Activated CD4-positive, alpha-beta T cell treated with anti-CD3 and anti-CD28 coated beads, Interleukin-2, amount 10 ng/mL, durations not matched to agents 24 days and 14 days (primary cell): ENCODE measurements at regions not wholly inside any gene's neighbourhood (a gene's known extent, or its start where the extent isn't known, plus 50 kb on each side); places are given as distances from the start of the nearest gene placed in this dataset.
A peak's percentile ranks its signal among the peaks of the same experiment; 100 is the strongest.

Experiments
- DNase-seq: peaks from one replicate; pipeline ENCODE4 v3.0.0; 2022
- H3K27ac Mint-ChIP-seq: one replicate; pipeline ENCODE4 v1.8.0; 2022; ENCODE audit warnings: mild to moderate bottlenecking, mixed read lengths
- H3K27me3 Mint-ChIP-seq: one replicate; pipeline ENCODE4 v1.8.0; 2022; ENCODE audit warnings: mixed read lengths
- H3K36me3 Mint-ChIP-seq: one replicate; pipeline ENCODE4 v1.8.0; 2022; ENCODE audit warnings: low read depth, mild to moderate bottlenecking, mixed read lengths
- H3K4me1 Mint-ChIP-seq: one replicate; pipeline ENCODE4 v1.8.0; 2021; ENCODE audit warnings: mixed read lengths
- H3K4me3 Mint-ChIP-seq: one replicate; pipeline ENCODE4 v1.8.0; 2022; ENCODE audit warnings: mild to moderate bottlenecking, moderate library complexity, mixed read lengths
- H3K9me3 Mint-ChIP-seq: one replicate; pipeline ENCODE4 v1.8.0; 2021; ENCODE audit warnings: mixed read lengths
- intact Hi-C: fragments of 100-400 bp; cut with micrococcal nuclease; formaldehyde crosslinking; loops from one replicate; pipeline ENCODE4 v1.15.1; 2023

- H3K4me3 Mint-ChIP-seq = no peak overlapping the region
These were observed 150.2 kb downstream of the SMAD6 start for GRCh38 chr15:66852064-66852905.

GRCh38 chr15:66854012-66854965, 152.3 kb downstream of the SMAD6 start:
- no peak for DNase-seq
- H3K4me1 Mint-ChIP-seq = peaks cover 6% of the 10 kb centered on the region
- no peak overlapping the region for H3K4me3 Mint-ChIP-seq
- intact Hi-C loops = no loop called here
- H3K36me3 Mint-ChIP-seq = no peaks in the 10 kb centered on the region
- no peaks in the 10 kb centered on the region for H3K9me3 Mint-ChIP-seq
- H3K27ac Mint-ChIP-seq = no peak overlapping the region
- H3K27me3 Mint-ChIP-seq = peaks cover 23% of the 10 kb centered on the region

More at GRCh38 chr15:66852064-66852905, 150.2 kb downstream of the SMAD6 start:
- Mint-ChIP-seq H3K36me3 (no peaks in the 10 kb centered on the region), H3K27me3 (peaks cover 13% of the 10 kb centered on the region), H3K27ac (no peak overlapping the region), H3K4me1 (peaks cover 6% of the 10 kb centered on the region), H3K9me3 (no peaks in the 10 kb centered on the region)
- no peak for DNase-seq
- intact Hi-C loops = no loop called here

- no peak overlapping the region for H3K4me3 Mint-ChIP-seq
- no peak overlapping the region for H3K27ac Mint-ChIP-seq
- intact Hi-C loops = no loop called here
- H3K9me3 Mint-ChIP-seq = no peaks in the 10 kb centered on the region
- H3K36me3 Mint-ChIP-seq = no peaks in the 10 kb centered on the region
- peaks cover 6% of the 10 kb centered on the region for H3K4me1 Mint-ChIP-seq
- peaks cover 23% of the 10 kb centered on the region for H3K27me3 Mint-ChIP-seq
- no peak for DNase-seq
These were observed 153.0 kb downstream of the SMAD6 start for GRCh38 chr15:66855041-66855440.

- intact Hi-C loops = no loop called here
These were observed 155.7 kb downstream of the SMAD6 start for GRCh38 chr15:66857694-66858093.

GRCh38 chr15:66858423-66859207, 156.6 kb downstream of the SMAD6 start:
- H3K36me3 Mint-ChIP-seq = no peaks in the 10 kb centered on the region
- intact Hi-C loops = no loop called here
- peaks cover 2% of the 10 kb centered on the region for H3K4me1 Mint-ChIP-seq
- H3K4me3 Mint-ChIP-seq = no peak overlapping the region
- peaks cover 23% of the 10 kb centered on the region for H3K27me3 Mint-ChIP-seq
- no peak overlapping the region for H3K27ac Mint-ChIP-seq
- no peak for DNase-seq
- no peaks in the 10 kb centered on the region for H3K9me3 Mint-ChIP-seq

More at GRCh38 chr15:66857694-66858093, 155.7 kb downstream of the SMAD6 start:
- Mint-ChIP-seq H3K4me1 (peaks cover 3% of the 10 kb centered on the region), H3K4me3 (no peak overlapping the region), H3K27ac (no peak overlapping the region), H3K36me3 (no peaks in the 10 kb centered on the region), H3K27me3 (peaks cover 23% of the 10 kb centered on the region), H3K9me3 (no peaks in the 10 kb centered on the region)
- no peak for DNase-seq

- Mint-ChIP-seq H3K27me3 (peaks cover 23% of the 10 kb centered on the region), H3K4me3 (no peak overlapping the region), H3K4me1 (peaks cover 2% of the 10 kb centered on the region), H3K36me3 (no peaks in the 10 kb centered on the region), H3K27ac (no peak overlapping the region), H3K9me3 (no peaks in the 10 kb centered on the region)
- intact Hi-C loops = no loop called here
- DNase-seq = no peak
These were observed 157.7 kb downstream of the SMAD6 start for GRCh38 chr15:66859688-66860253.

GRCh38 chr15:66860844-66861243, 158.8 kb downstream of the SMAD6 start:
- intact Hi-C loops = no loop called here
- Mint-ChIP-seq H3K27me3 (peaks cover 21% of the 10 kb centered on the region), H3K27ac (no peak overlapping the region), H3K9me3 (no peaks in the 10 kb centered on the region), H3K4me1 (peaks cover 2% of the 10 kb centered on the region), H3K36me3 (no peaks in the 10 kb centered on the region), H3K4me3 (no peak overlapping the region)
- DNase-seq = no peak

GRCh38 chr15:66862111-66862939, 160.3 kb downstream of the SMAD6 start:
- H3K4me3 Mint-ChIP-seq = no peak overlapping the region
- H3K9me3 Mint-ChIP-seq = no peaks in the 10 kb centered on the region
- no peaks in the 10 kb centered on the region for H3K36me3 Mint-ChIP-seq
- DNase-seq = no peak
- H3K4me1 Mint-ChIP-seq = peaks cover 8% of the 10 kb centered on the region
- H3K27ac Mint-ChIP-seq = no peak overlapping the region
- H3K27me3 Mint-ChIP-seq = peaks cover 19% of the 10 kb centered on the region
- intact Hi-C loops = no loop called here

GRCh38 chr15:66862940-66863335, 160.9 kb downstream of the SMAD6 start:
- peaks cover 16% of the 10 kb centered on the region for H3K27me3 Mint-ChIP-seq
- no peaks in the 10 kb centered on the region for H3K36me3 Mint-ChIP-seq
- intact Hi-C loops = no loop called here
- H3K4me3 Mint-ChIP-seq = no peak overlapping the region
- DNase-seq = peak; percentile 93
- H3K27ac Mint-ChIP-seq = no peak overlapping the region
- no peaks in the 10 kb centered on the region for H3K9me3 Mint-ChIP-seq
- peaks cover 8% of the 10 kb centered on the region for H3K4me1 Mint-ChIP-seq

- Mint-ChIP-seq H3K4me3 (no peak overlapping the region), H3K4me1 (peaks cover 8% of the 10 kb centered on the region), H3K9me3 (no peaks in the 10 kb centered on the region), H3K36me3 (no peaks in the 10 kb centered on the region), H3K27ac (no peak overlapping the region), H3K27me3 (peaks cover 18% of the 10 kb centered on the region)
- intact Hi-C loops = no loop called here
- DNase-seq = no peak
These were observed 161.5 kb downstream of the SMAD6 start for GRCh38 chr15:66863390-66864085.

- peaks cover 21% of the 10 kb centered on the region for H3K27me3 Mint-ChIP-seq
- no peak for DNase-seq
- no peak overlapping the region for H3K27ac Mint-ChIP-seq
- no peaks in the 10 kb centered on the region for H3K36me3 Mint-ChIP-seq
- H3K9me3 Mint-ChIP-seq = no peaks in the 10 kb centered on the region
- no peak overlapping the region for H3K4me3 Mint-ChIP-seq
- intact Hi-C loops = no loop called here
- H3K4me1 Mint-ChIP-seq = peaks cover 8% of the 10 kb centered on the region
These were observed 162.2 kb downstream of the SMAD6 start for GRCh38 chr15:66864086-66864830.

GRCh38 chr15:66864871-66865281, 162.8 kb downstream of the SMAD6 start:
- H3K9me3 Mint-ChIP-seq = no peaks in the 10 kb centered on the region
- no peaks in the 10 kb centered on the region for H3K36me3 Mint-ChIP-seq
- intact Hi-C loops = no loop called here
- peaks cover 26% of the 10 kb centered on the region for H3K27me3 Mint-ChIP-seq
- H3K4me3 Mint-ChIP-seq = no peak overlapping the region
- peaks cover 8% of the 10 kb centered on the region for H3K4me1 Mint-ChIP-seq
- DNase-seq = no peak
- no peak overlapping the region for H3K27ac Mint-ChIP-seq
